Transverse colon (tissue), 4 donors: ENCODE measurements at regions not wholly inside any gene's neighbourhood (a gene's known extent, or its start where the extent isn't known, plus 50 kb on each side); places are given as distances from the start of the nearest gene placed in this dataset.
A peak's percentile ranks its signal among the peaks of the same experiment; 100 is the strongest.

Experiments
- DNase-seq: peaks from one replicate; pipeline ENCODE4 v3.0.0-alpha.2; 2019
- H3K27ac ChIP-seq, 4 donors: fragments of 200-600 bp; sonication (generic); 2 replicates each; pipeline ENCODE4 v1.5.1; 2016 to 2018; ENCODE audit warnings: inconsistent platforms in 4 of 4
- H3K27me3 ChIP-seq: fragments of 200-600 bp; sonication (generic); 2 replicates; pipeline ENCODE4 v1.5.1; 2017; ENCODE audit warnings: inconsistent platforms
- H3K36me3 ChIP-seq, 4 donors: fragments of 200-600 bp; sonication (generic); 2 replicates each; pipeline ENCODE4 v1.5.1; 2017 to 2019; ENCODE audit warnings: inconsistent platforms in 4 of 4
- H3K4me1 ChIP-seq, 4 donors: fragments of 200-600 bp; sonication (generic); 2 replicates each; pipeline ENCODE4 v1.5.1; 2017 to 2020; ENCODE audit warnings: inconsistent platforms in 4 of 4
- H3K4me3 ChIP-seq, 4 donors: fragments of 200-600 bp; sonication (generic); 1 replicate in 1 of 4; 2 replicates in 3 of 4; pipeline versions ENCODE4 v1.5.1 to v1.6.1; 2017 to 2019; ENCODE audit warnings: inconsistent platforms in 4 of 4
- H3K9me3 ChIP-seq, 2 donors: fragments of 200-600 bp; sonication (generic); 2 replicates each; pipeline ENCODE4 v1.5.1; 2017 to 2019; ENCODE audit warnings: inconsistent platforms in 2 of 2
- CTCF ChIP-seq, 5 experiments: fragments of 200-600 bp in 3 of 5; fragments of 450-650 bp in 2 of 5; sonication (generic) in 3 of 5; IDR thresholded peaks; 1 replicate in 2 of 5; 2 replicates in 3 of 5; pipeline ENCODE4 v1.5.1; 2016 to 2017; ENCODE audit warnings: antibody characterized with exemption in 5 of 5, inconsistent platforms in 3 of 5, mild to moderate bottlenecking in 2 of 5, moderate library complexity in 1 of 5
- EP300 ChIP-seq: sonication (generic); formaldehyde crosslinking; IDR thresholded peaks from one replicate; pipeline ENCODE4 v1.6.1; 2017; ENCODE audit warnings: antibody characterized with exemption, low read depth
- POLR2A ChIP-seq: fragments of 450-650 bp; IDR thresholded peaks from one replicate; pipeline ENCODE4 v1.6.1; 2016; ENCODE audit warnings: antibody characterized with exemption, mild to moderate bottlenecking, moderate library complexity
- POLR2AphosphoS5 ChIP-seq, 3 donors: sonication (generic); formaldehyde crosslinking; IDR thresholded peaks; one replicate each; pipeline ENCODE4 v1.6.1; 2016; ENCODE audit warnings: antibody characterized with exemption in 3 of 3
- WGBS, 2 donors: methylation state at CpG; one replicate each; pipeline ENCODE4 v1.1.5; 2018; ENCODE audit warnings: low coverage in 1 of 2; 5-methylcytosine and 5-hydroxymethylcytosine counted together
- in situ Hi-C, 4 donors: fragments of 200-750 bp; cut with MboI; loops; one replicate each; pipeline versions ENCODE4 v1.15.0 to v1.15.1; 2017; ENCODE audit warnings: low sequenced_read_pairs in 3 of 4, low pct_ligation_motif_present in 1 of 4, low pct_unique_long_range_greater_than_20kb in 1 of 4
- intact Hi-C: fragments of 100-400 bp; cut with DNase I; formaldehyde crosslinking; loops from one replicate; pipeline ENCODE4 v1.15.1; 2023; ENCODE audit warnings: low total_unique reads

GRCh38 chr20:51100617-51101016 lies 77.7 kb upstream of the KCNG1 start:
- intact Hi-C loops (no loop called here), in situ Hi-C loops (no loop called here)
- no peak overlapping the region for H3K4me3 ChIP-seq
- DNase-seq = peak; percentile 66
- TF ChIP-seq CTCF (IDR thresholded peaks at IDR 0.05) = no peak
- no peak for TF ChIP-seq POLR2A
- TF ChIP-seq EP300 = no peak
- TF ChIP-seq POLR2AphosphoS5 (IDR thresholded peaks at IDR 0.05) = no peak
- no peaks in the 10 kb centered on the region for H3K27me3 ChIP-seq
- no peaks in the 10 kb centered on the region for H3K36me3 ChIP-seq
- peaks cover 0 to 33% (median 16%) of the 10 kb centered on the region in 4 donors for H3K4me1 ChIP-seq
- H3K9me3 ChIP-seq = no peaks in the 10 kb centered on the region
- WGBS, 2 donors = 22 to 28% methylated on average over 2 of the region's 2 CpGs
- H3K27ac ChIP-seq = peak overlapping the region in 1 of 4 donors; percentile 40

GRCh38 chr20:51098284-51098810 lies 75.4 kb upstream of the KCNG1 start:
- Histone ChIP-seq H3K9me3 (no peaks in the 10 kb centered on the region), H3K4me1 (peaks cover 0 to 33% (median 16%) of the 10 kb centered on the region in 4 donors), H3K36me3 (no peaks in the 10 kb centered on the region), H3K27me3 (peaks cover 5% of the 10 kb centered on the region), H3K27ac (peak overlapping the region; percentile 73 to 82 (median 79)), H3K4me3 (peak overlapping the region in 1 of 4 donors; percentile 18)
- WGBS, 2 donors = 21% methylated on average over 1 of the region's 1 CpG; no CpG with 5 or more reads in 1 of the 2 donors
- no peak for DNase-seq
- in situ Hi-C loops (no loop called here), intact Hi-C loops (no loop called here)
- no peak for TF ChIP-seq POLR2AphosphoS5 (IDR thresholded peaks at IDR 0.05)
- TF ChIP-seq POLR2A = no peak
- TF ChIP-seq CTCF (IDR thresholded peaks at IDR 0.05) = no peak

GRCh38 chr20:51097351-51098120 lies 74.6 kb upstream of the KCNG1 start:
- Histone ChIP-seq H3K36me3 (no peaks in the 10 kb centered on the region), H3K27me3 (peaks cover 11% of the 10 kb centered on the region), H3K4me3 (peak overlapping the region in 1 of 4 donors; percentile 18), H3K27ac (peak overlapping the region; percentile 73 to 82 (median 79)), H3K9me3 (no peaks in the 10 kb centered on the region), H3K4me1 (peaks cover 0 to 33% (median 16%) of the 10 kb centered on the region in 4 donors)
- intact Hi-C loops (no loop called here), in situ Hi-C loops (no loop called here)
- 60% methylated on average over 8 of the region's 8 CpGs; no CpG with 5 or more reads in 1 of the 2 donors for WGBS, 2 donors
- no peak for TF ChIP-seq CTCF (IDR thresholded peaks at IDR 0.05)
- DNase-seq = peak; percentile 22

- Histone ChIP-seq H3K27me3 (peaks cover 19% of the 10 kb centered on the region), H3K4me1 (peaks cover 0 to 33% (median 16%) of the 10 kb centered on the region in 4 donors), H3K9me3 (no peaks in the 10 kb centered on the region), H3K27ac (peak overlapping the region; percentile 73 to 82 (median 79)), H3K4me3 (no peak overlapping the region), H3K36me3 (no peaks in the 10 kb centered on the region)
- in situ Hi-C loops = no loop called here
- TF ChIP-seq EP300 = no peak
- no peak for TF ChIP-seq CTCF (IDR thresholded peaks at IDR 0.05)
- TF ChIP-seq POLR2A = no peak
- TF ChIP-seq POLR2AphosphoS5 (IDR thresholded peaks at IDR 0.05) = no peak
- 58 to 62% methylated on average over 11 to 13 of the region's 13 CpGs for WGBS, 2 donors
- peak; percentile 24 for DNase-seq
- intact Hi-C loops = no loop called here
Observed at GRCh38 chr20:51096582-51097267, 73.8 kb upstream of the KCNG1 start.
